ENCODE measurements at regions not wholly inside any gene's neighbourhood (a gene's known extent, or its start where the extent isn't known, plus 50 kb on each side); places are given as distances from the start of the nearest gene placed in this dataset.

DNA sequence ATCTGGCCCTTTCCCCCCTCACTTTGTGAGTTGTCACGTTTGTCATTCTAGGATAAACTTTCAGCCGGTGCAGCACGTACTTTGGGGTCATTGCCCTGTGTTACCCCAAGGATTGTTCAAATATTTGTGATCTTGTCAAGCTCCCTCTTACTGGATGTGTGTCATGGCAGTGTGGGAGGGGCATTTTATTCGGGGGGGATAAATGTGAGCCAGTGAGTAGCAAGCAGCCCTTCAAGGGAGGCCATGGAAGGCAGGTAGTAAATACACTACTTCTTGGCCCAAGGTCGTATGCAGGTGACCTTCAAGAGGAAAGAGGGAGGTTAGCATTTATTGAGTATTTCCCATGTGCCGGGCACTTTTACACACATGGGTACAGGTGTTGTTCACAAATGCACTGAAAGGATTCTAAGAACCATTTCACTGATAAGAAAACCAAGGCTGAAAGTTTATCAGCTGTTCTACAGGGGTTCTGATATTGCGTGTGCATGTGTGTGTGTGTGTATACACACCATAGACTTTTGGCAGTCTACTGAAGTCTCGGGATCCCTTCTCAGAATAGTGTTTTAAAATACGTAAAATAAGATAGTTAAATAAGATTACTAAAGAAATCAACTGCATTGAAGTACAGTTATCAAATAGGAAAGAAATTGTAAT is 410.3 kb upstream of the TBX3 start:
- WGBS, result 27% methylated on average over 9 of the region's 9 CpGs
- no peaks in the 10 kb centered on the region for H3K9me3 ChIP-seq (ENCODE audit: control insufficient read depth in 4 of 4, low read length in 3 of 4)
- H3K4me1 ChIP-seq (ENCODE audit: control insufficient read depth in 4 of 4, insufficient read depth in 4 of 4, low read length in 3 of 4), result peaks cover 0 to 39% (median 34%) of the 10 kb centered on the region in 4 donors
- TF ChIP-seq HNF4A (conservative IDR thresholded peaks at IDR 0.05) (peak; percentile 84), YY1 (IDR thresholded peaks at IDR 0.05) (peak; percentile 78), FOXA2 (IDR thresholded peaks at IDR 0.05) (peak; percentile 73), EGR1 (IDR thresholded peaks at IDR 0.05; ENCODE audit: low read depth in 2 of 2) (peak in 1 of 2 donors; percentile 60), FOXA1 (IDR thresholded peaks at IDR 0.05) (no peak), GABPA (IDR thresholded peaks at IDR 0.05 in 1 of 2, conservative IDR thresholded peaks at IDR 0.05 in 1 of 2) (no peak), RAD21 (IDR thresholded peaks at IDR 0.05) (peak; percentile 52 to 64), RXRA (IDR thresholded peaks at IDR 0.05) (peak; percentile 99 to 100), SP1 (IDR thresholded peaks at IDR 0.05) (peak; percentile 97), JUND (IDR thresholded peaks at IDR 0.05) (peak; percentile 37 to 67), NR2F2 (IDR thresholded peaks at IDR 0.05) (peak; percentile 31)
- TF ChIP-seq, protein P1, sequence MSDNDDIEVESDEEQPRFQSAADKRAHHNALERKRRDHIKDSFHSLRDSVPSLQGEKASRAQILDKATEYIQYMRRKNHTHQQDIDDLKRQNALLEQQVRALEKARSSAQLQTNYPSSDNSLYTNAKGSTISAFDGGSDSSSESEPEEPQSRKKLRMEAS (IDR thresholded peaks at IDR 0.05), result no peak
- TF ChIP-seq, protein P2, sequence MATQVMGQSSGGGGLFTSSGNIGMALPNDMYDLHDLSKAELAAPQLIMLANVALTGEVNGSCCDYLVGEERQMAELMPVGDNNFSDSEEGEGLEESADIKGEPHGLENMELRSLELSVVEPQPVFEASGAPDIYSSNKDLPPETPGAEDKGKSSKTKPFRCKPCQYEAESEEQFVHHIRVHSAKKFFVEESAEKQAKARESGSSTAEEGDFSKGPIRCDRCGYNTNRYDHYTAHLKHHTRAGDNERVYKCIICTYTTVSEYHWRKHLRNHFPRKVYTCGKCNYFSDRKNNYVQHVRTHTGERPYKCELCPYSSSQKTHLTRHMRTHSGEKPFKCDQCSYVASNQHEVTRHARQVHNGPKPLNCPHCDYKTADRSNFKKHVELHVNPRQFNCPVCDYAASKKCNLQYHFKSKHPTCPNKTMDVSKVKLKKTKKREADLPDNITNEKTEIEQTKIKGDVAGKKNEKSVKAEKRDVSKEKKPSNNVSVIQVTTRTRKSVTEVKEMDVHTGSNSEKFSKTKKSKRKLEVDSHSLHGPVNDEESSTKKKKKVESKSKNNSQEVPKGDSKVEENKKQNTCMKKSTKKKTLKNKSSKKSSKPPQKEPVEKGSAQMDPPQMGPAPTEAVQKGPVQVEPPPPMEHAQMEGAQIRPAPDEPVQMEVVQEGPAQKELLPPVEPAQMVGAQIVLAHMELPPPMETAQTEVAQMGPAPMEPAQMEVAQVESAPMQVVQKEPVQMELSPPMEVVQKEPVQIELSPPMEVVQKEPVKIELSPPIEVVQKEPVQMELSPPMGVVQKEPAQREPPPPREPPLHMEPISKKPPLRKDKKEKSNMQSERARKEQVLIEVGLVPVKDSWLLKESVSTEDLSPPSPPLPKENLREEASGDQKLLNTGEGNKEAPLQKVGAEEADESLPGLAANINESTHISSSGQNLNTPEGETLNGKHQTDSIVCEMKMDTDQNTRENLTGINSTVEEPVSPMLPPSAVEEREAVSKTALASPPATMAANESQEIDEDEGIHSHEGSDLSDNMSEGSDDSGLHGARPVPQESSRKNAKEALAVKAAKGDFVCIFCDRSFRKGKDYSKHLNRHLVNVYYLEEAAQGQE (IDR thresholded peaks at IDR 0.05), result peak; percentile 71
- TF ChIP-seq, protein P3, sequence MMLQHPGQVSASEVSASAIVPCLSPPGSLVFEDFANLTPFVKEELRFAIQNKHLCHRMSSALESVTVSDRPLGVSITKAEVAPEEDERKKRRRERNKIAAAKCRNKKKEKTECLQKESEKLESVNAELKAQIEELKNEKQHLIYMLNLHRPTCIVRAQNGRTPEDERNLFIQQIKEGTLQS (IDR thresholded peaks at IDR 0.05), result no peak
- TF ChIP-seq, protein P4, sequence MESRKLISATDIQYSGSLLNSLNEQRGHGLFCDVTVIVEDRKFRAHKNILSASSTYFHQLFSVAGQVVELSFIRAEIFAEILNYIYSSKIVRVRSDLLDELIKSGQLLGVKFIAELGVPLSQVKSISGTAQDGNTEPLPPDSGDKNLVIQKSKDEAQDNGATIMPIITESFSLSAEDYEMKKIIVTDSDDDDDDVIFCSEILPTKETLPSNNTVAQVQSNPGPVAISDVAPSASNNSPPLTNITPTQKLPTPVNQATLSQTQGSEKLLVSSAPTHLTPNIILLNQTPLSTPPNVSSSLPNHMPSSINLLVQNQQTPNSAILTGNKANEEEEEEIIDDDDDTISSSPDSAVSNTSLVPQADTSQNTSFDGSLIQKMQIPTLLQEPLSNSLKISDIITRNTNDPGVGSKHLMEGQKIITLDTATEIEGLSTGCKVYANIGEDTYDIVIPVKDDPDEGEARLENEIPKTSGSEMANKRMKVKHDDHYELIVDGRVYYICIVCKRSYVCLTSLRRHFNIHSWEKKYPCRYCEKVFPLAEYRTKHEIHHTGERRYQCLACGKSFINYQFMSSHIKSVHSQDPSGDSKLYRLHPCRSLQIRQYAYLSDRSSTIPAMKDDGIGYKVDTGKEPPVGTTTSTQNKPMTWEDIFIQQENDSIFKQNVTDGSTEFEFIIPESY (IDR thresholded peaks at IDR 0.05), result peak; percentile 81
- TF ChIP-seq, protein P5, sequence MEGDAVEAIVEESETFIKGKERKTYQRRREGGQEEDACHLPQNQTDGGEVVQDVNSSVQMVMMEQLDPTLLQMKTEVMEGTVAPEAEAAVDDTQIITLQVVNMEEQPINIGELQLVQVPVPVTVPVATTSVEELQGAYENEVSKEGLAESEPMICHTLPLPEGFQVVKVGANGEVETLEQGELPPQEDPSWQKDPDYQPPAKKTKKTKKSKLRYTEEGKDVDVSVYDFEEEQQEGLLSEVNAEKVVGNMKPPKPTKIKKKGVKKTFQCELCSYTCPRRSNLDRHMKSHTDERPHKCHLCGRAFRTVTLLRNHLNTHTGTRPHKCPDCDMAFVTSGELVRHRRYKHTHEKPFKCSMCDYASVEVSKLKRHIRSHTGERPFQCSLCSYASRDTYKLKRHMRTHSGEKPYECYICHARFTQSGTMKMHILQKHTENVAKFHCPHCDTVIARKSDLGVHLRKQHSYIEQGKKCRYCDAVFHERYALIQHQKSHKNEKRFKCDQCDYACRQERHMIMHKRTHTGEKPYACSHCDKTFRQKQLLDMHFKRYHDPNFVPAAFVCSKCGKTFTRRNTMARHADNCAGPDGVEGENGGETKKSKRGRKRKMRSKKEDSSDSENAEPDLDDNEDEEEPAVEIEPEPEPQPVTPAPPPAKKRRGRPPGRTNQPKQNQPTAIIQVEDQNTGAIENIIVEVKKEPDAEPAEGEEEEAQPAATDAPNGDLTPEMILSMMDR (IDR thresholded peaks at IDR 0.05; ENCODE audit: low read depth, low read length, missing input control), result no peak
- H3K9ac ChIP-seq (ENCODE audit: low read depth in 1 of 2, low read length in 2 of 2), result peak overlapping the region in 1 of 2 donors; percentile 69
- H3K36me3 ChIP-seq (ENCODE audit: control insufficient read depth in 4 of 4, insufficient read depth in 3 of 4, low read depth in 1 of 4, low read length in 3 of 4), result no peaks in the 10 kb centered on the region
- no peak overlapping the region for H3K4me3 ChIP-seq (ENCODE audit: low read depth in 1 of 3, low read length in 3 of 3)
- no peaks in the 10 kb centered on the region for H3K27me3 ChIP-seq (ENCODE audit: control insufficient read depth in 4 of 4, insufficient read depth in 4 of 4, low read length in 3 of 4)
- peak overlapping the region; percentile 76 to 93 for H3K27ac ChIP-seq (ENCODE audit: low read depth in 1 of 2, low read length in 2 of 2)
- DNase-seq (ENCODE audit: low spot score), result peak; percentile 35

All from liver (tissue), 8 donors.